HG02981 (cell line): ENCODE measurements at regions not wholly inside any gene's neighbourhood (a gene's known extent, or its start where the extent isn't known, plus 50 kb on each side); places are given as distances from the start of the nearest gene placed in this dataset.

Source experiments
- ATAC-seq: cut with Tn5 transposase; IDR thresholded peaks from one replicate; pipeline ENCODE4 v1.9.1; 2021; ENCODE audit warnings: mild to moderate bottlenecking, moderate library complexity; ENCODE audit not compliant: unreplicated experiment

DNA sequence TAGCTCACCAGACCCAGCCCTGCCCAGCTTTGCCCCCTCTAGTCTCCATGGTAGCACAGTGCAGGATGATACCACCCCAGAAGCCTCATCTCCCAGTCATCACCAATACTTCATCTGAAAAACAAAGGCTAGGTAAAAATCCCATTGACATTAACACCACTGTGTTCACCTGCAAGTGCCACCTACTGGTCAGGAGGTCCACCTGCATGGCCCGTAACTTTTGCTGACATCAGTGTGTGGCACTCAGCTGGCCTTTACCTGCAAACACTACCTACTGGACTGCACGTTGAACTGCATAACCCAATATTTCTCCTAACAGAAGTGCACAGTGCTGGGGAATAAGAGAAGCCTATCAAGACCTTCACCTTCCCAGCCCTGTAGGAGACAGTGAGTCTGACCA, 234.7 kb upstream of the ADGRB3 start:
- ATAC-seq: peak; percentile 70

DNA sequence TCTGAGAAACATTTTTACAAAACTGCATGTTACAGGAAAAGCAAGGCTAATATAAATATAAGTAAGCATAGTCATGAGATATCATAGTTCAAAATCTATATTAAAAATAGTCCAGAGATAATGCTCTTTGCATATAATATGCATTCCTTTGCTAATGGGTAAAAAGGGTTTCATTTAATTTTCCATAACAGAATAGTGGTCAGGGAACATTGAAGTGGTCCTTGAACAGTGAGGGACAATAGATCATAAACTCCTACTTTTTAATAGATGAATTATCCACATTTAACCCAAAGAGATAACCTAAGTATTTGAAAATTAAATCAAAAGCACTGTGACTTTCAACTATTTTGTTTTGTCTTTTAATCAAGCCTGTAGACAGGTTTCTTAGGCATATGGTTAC, 243.1 kb upstream of the ADGRB3 start:
- ATAC-seq: no peak

DNA sequence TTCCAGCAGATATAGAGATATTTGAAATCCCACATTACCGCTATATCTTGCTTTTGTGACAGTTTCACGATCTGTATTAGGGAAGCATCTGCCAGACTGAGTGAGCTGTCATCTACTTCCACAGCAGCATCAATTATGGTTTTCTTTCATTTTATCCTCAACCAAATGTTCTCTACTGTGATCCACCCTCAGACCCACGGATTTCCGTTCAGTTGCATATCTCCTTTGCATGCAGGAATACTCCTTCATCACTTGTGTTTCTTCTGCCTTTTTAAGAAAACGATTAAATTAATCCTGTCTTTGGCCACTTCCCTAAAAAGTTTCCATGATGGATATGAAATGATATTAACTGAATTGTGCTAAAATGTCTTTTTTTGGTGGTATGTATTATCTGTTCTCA, 262.1 kb upstream of the ADGRB3 start:
- no peak for ATAC-seq

DNA sequence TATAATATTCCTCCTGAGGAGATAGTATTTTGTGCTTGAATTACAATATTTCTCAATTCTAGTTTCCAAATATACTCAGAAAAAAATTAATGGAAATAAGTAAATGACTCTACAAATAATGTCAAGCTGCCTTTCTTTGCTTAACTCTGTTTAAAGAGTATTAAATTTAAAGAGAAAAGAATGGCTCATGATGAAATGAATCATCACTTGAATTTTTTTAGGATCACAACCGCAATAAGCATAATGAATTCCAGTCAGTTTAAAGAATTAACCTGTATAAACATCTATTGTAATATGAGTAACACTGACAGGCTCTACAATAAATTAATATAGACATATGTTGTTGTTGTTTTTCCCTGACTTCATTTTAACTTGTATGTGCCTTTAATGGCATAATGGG, 266.2 kb upstream of the ADGRB3 start:
- no peak for ATAC-seq

DNA sequence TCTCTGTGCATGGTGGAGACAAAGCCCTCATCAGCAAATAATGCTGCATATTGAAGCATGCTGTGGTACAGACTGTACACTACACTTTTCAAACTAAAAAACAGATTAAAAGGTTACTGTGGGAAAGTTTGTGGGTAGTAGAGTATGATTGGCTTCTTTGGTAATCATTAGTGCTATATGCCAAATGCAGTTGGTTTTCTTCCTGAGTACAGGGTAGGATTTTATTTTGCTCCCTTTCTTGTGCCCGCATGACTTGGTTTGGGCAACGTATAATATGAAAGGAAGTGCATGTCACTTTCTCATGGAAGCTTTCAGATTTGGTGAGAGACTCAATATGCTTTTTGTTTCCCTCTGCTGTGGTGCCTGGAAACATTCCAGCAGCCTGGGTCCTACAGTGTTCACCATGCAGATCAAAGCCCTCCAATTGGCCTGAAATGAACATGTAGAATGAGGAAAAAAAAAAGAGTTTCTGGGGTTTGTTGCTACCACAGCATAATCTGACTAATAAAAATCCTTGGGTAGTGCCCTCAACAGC, 270.7 kb upstream of the ADGRB3 start:
- ATAC-seq: no peak

DNA sequence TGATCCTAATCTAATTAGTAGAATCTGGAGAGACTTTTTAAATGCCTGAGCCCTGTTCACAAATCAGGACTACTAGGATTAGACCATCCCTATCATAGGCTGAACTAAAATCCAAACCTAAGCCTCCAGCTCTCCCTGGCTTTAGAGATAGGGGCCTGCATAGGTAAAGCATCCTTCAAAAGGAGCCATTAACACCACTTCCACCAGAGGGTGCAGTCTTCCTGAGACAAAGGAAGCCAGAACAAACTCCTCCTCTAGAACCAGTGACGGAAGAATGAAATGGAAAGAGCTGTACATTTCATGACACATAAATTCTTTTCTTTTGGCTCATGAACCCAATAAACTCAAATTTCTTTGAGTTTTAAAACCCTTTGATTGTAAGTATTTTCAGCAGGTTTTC, 291.2 kb upstream of the ADGRB3 start:
- ATAC-seq: peak; percentile 72

DNA sequence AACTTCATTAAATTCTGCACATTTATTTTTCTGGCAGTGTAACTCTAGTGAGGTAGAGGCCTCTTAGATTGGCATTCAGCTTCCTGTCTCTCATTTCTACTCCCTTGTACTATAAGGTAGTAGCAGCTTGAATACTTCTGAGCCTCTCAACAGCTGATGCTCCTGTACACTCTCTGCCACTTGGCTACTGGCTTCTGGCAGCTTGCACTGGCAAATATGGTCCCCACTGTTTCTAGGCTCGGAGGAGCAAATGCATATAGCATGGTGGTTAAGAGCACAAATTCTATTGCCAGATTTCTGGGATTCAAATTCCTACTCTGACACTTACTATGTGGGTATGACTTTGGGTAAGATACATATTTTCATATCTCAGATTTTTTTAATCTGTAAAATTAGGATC, 292.8 kb upstream of the ADGRB3 start:
- no peak for ATAC-seq

DNA sequence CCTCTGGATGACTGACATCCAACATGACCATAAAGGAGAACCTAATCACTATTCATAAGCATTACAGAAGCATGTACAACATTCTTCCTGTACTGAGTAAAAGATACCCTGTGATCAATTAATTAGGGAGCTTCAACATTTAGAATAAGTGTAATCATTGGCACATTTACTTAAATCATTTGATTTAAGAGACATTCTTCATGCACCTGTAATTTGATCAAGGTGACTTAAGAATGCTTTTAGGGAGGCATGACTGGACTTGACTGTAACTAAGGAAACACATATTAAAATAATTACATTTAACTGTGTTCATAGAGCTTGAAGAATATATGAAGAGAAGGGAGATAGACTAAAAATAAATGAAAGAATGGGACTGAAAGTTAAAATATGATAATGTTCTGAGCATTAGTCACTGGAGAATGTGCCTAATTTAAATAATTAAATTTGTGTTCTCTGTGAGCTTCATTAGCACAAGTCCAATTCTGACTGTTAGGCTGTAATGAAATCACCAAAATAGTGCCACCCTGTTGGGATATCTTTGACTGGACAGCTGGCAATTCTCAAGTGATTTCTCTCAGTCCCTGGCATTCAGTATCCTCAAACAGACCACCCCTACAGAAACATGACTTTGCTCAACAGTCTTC, 295.5 kb upstream of the ADGRB3 start:
- ATAC-seq: no peak

DNA sequence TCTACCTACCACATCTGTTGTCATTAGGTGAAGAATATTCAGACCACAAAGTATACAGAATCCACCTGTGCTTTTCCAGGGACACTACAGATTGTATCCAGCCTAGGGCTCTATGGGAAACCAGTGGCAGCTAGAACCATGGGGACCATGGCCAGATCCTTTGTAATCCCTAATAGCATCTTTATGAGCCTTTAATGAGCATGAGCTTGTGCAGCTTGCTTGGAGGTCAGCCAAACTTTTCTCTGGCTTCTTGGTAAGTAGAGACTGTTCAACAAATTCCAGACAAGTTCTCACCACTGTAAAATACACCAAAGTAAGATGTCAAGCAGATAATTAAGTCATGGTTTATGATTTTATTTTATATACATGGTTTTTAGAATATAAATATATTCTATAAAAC, 301.6 kb upstream of the ADGRB3 start:
- no peak for ATAC-seq

DNA sequence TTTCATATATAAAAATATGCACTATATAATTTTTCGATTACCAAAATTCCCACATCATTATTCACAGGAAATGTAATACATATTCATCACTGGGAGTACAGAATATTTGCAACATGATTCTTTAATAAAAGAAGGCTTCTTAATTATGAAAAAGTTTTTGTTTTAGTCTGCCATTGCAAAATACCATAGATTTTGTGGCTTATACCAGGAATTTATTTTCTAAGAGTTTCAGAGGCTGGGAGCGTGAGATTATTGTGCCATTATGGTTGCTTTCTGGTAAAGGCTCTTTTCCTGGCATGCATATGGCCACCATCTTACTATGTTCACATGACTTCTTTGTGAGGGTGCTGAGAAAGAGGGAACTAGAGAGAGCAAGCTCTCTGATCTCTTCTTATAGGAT, 306.9 kb upstream of the ADGRB3 start:
- ATAC-seq: no peak

DNA sequence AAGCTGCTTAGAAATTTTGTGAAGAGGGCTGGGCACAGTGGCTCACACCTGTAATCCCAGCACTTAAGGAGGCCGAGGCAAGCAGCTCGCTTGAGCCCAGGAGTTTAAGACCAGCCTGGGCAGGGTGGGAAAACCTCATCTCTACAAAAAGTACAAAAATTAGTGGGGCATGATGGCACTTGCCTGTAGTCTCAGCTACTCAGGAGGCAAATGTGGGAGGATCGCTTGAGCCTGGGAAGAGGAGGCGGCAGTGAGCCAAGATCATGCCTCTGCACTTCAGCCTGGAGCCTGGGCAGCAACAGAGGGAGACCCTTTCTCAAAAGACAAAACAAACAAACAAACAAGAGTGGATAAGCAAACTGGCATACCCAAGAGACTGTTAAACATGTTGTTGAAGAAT, 308.3 kb upstream of the ADGRB3 start:
- ATAC-seq: no peak

DNA sequence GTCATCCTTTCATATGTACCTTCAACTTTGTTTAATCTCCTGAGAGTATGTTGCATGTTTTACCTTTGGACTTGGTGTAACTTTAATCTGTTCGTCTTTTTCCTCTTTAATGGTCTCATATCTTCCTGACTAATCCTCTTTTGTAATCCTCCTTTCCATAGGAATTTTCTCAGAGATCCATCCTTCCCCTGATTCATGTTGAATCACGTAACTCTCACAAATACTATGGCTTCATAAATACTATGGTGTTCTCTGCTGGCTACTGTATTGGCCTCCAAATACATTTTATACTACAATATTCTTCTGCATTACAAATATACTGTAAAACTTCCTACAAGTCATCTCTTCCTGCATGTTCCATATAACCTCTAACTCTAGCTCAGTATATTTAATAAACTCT, 317.7 kb upstream of the ADGRB3 start:
- ATAC-seq: no peak

DNA sequence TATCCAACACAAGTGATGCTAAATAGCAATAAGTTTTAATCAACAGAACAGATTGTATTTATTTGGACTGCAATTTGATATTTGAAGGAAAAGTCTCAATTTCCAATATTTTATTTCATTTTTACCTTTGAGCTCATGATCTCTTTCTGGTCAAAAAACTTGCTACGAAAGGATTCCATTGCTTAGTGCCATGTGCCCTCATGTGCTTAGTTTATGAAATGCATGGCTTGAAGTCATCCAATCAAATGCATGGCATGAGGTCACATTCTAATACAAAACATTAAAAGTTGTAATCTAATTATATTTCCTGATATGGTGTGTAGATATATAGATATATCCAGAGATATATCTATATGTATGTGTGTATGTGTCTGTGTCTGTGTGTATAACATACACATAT, 321.2 kb upstream of the ADGRB3 start:
- ATAC-seq: no peak

DNA sequence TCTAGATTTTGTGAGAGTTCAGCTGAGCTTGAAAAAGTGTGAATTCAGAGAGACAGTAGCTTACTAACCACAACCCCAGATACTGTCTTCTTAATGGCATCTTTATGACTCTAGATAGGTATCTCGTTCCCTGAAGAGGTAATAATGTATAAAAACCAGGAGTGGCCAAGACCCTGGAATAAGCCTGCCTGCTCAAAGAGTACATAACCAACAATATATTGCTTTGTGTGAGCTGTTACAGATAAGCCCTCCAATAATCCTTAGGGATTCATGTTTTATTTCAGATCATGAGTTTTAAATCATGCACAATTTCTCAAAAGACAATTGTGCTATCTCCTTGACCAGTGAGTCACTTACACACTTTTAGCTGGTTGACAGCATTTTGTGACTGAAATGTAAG, 327.8 kb upstream of the ADGRB3 start:
- no peak for ATAC-seq

DNA sequence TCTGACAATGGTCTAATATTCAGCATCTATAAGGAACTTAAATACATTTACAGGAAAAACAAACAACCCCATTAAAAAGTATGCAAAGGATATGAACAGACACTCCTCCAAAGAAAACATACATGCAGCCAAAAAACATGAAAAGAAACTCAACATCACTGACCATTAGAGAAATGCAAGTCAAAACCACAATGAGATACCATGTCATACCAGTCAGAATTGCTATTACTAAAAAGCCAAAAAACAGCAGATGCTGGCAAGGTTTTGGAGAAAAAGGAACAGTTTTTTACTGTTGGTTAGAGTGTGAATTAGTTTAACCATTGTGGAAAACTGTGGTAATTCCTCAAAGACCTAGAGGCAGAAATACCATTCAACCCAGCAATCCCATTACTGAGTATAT, 339.0 kb upstream of the ADGRB3 start:
- ATAC-seq: no peak

DNA sequence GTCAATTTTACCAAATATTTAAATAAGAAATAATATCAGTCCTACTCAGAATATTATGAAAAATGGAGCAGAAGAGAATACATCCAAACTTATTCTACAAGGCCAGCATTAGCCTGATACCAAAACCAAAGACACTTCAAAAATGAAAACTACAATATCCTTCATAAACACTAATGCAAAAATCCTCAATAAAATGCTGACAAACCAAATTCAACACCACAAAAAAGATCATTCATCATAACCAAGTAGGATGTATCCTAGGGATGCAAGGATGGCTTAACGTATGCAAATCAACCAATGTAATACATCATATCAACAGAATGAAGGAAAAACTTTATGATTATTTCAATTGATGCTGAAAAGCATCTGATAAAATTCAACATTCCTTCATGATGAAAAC, 352.4 kb upstream of the ADGRB3 start:
- ATAC-seq: no peak

DNA sequence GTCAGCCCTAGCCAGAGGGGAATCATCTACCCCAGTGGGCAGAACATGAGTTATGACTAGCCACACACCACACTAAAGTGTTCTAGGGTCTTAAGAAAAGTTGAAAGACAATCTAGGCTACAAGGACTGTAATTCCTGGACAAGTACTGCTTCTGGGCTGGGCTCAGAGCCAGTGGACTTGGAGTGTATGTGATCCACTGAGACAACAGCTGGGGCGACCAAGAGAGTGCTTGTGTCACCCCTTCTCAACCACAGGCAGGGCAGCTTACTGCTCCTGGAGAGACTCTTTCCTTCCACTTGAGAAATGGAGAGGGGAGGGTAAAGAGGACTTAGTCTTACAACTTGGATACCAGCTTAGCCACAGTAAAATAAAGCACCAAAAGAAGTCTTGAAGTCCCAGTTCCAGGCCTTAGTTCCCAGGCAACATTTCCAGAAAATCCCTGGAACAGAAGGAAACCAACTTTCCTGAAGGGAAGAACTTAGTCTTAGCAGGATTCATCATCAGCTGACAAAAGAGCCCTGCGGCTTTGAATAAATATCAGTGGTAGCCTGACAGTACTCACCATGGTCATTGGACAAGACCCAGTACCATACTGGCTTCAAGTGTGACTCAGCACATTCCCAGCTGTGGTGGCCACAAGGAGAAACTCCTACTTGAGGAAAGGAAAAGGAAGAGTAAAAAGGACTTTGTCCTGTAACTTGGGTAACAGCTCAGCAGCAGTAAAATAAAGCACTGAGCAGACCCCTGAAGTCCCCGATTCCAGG, 355.1 kb upstream of the ADGRB3 start:
- no peak for ATAC-seq

DNA sequence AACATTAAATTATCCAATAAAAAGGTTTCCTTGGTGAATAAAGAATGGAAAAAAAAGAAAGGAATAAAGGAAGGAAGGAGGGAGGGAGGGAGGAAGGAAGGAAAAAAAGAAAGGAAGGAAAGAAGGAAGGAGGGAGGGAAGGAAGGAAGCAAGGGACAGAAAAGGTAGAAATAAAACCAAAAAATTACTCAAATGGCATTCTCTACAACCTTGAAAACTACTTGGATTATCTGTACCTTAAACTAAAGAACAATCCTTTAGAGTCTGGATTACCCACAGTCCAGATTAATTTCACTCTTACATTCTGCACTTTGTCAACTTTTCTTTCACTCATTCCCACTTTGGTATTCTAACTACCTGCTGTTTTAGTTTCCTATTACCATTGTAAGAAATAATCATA, 361.8 kb upstream of the ADGRB3 start:
- no peak for ATAC-seq

DNA sequence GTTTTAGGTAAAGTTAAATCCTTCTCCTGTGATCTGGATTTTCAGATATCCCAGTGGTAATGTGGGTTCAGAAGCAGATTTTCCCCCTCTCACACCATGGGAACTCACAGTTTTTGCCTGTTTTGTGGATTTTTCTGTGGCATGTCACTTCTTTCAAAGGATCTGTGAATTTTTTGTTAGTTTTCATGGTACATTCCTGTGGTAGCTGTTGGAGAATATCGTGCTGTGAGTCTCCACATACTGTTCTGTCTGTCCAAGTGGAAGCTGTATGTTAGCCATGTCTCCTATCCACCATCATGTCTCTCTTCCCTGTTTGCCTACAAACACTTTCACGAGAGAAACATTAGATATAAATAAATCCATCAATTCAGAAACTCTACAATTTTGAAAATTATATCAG, 378.7 kb upstream of the ADGRB3 start:
- ATAC-seq: no peak

DNA sequence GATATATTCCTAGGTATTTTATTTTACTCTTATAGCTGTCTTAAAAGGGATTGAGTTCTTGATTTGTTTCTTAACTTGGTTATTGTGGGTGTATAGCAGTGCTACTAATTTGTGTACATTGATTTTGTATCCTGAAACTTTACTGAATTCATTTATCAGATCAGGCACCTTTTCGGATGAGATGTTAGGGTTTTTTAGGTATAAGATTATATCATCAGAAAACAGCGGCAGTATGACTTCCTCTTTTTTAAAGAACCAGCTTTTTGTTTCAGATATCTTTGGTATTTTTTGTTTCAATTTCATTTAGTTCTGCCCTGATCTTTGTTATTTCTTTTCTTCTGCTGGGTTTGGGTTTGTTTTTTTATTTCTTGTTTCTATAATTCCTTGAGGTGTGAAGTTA, 382.4 kb upstream of the ADGRB3 start:
- peak; percentile 76 for ATAC-seq

DNA sequence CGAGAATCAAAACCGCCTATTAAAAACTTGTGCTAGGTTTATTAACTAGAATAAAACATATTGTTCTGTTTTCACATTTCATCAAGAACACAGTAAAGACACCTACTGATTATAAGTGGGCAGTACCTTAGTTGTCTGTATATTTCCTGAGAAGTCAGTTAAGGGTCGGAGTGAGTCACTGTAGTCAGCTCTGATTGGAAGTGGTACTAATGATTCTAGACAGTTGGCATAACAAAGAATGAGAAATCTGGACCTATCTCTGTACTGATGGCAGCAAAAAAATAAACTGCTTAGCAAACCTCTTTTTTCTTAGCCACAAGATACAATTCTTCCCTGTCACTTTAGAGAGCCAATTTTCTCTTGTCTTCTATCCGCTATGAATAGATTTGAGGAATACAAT, 387.3 kb upstream of the ADGRB3 start:
- ATAC-seq: no peak

DNA sequence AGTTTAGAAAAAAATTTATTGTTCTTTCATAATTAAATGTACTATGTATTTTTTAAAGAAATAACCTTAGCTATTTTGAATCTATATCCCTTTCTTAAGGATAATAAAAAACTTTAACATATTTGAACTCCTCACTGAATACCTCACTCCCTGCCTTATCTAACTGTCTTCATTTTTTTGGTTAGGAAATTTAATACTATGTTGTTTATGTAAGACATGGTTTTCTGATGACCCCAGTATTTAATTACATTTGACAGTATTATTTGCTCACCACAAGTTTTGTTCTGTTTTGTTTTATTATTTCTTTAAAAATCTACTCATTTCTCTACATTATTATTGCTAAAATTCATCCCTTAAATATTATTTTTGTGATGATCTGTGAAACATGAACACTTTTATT, 394.4 kb upstream of the ADGRB3 start:
- no peak for ATAC-seq

DNA sequence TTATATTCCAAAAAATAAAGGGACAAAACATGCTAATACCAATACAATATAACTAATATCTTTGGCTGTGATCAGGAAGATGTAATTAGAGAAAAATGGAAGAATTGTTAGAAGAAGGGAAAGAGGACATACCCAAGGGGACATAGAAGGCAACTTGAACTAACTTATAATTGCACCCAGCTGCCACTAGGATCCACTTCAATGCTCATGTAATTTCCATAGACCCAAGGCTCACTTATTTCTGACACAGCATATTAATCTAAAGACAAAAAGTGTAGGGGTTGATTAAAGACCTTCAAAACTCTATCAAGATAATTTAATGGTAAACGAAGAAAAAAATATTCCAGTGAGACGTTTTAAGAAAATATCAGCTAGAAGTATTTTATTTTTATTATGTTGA, 396.0 kb upstream of the ADGRB3 start:
- no peak for ATAC-seq
